Adrenal gland (tissue), 9 donors: ENCODE measurements at regions not wholly inside any gene's neighbourhood (a gene's known extent, or its start where the extent isn't known, plus 50 kb on each side); places are given as distances from the start of the nearest gene placed in this dataset.
A peak's percentile ranks its signal among the peaks of the same experiment; 100 is the strongest.

Experiments
- DNase-seq, 7 donors: peaks; one replicate each; pipeline ENCODE4 v3.0.0-alpha.2; 2019 to 2020
- H3K27ac ChIP-seq, 5 donors: fragments of 200-600 bp; sonication (generic) in 4 of 5; 1 replicate in 3 of 5; 2 replicates in 2 of 5; pipeline versions ENCODE4 v1.5.1 to v1.8.0; 2016 to 2020; ENCODE audit warnings: mild to moderate bottlenecking in 1 of 5
- H3K27me3 ChIP-seq: fragments of 200-600 bp; 2 replicates; pipeline ENCODE4 v1.8.0; 2021
- H3K36me3 ChIP-seq, 2 donors: fragments of 200-600 bp; replicated peaks in 1 of 2; 1 replicate in 1 of 2; 2 replicates in 1 of 2; pipeline versions ENCODE4 v1.5.1 to v1.8.0; 2018 to 2022
- H3K4me1 ChIP-seq, 2 donors: fragments of 200-600 bp; replicated peaks in 1 of 2; 1 replicate in 1 of 2; 2 replicates in 1 of 2; pipeline versions ENCODE4 v1.5.1 to v1.8.0; 2018 to 2021
- H3K4me3 ChIP-seq, 4 donors: fragments of 200-600 bp; sonication (generic) in 3 of 4; one replicate each; pipeline ENCODE4 v1.5.1; 2016 to 2018
- H3K9me3 ChIP-seq, 3 donors: fragments of 200-600 bp; sonication (generic) in 1 of 3; replicated peaks in 1 of 3; 1 replicate in 2 of 3; 2 replicates in 1 of 3; pipeline versions ENCODE4 v1.5.1 to v1.8.0; 2016 to 2021
- POLR2A ChIP-seq, 2 donors: fragments of 450-650 bp; IDR thresholded peaks; one replicate each; pipeline ENCODE4 v1.6.1; 2017; ENCODE audit warnings: antibody characterized with exemption in 2 of 2, mild to moderate bottlenecking in 2 of 2, moderate library complexity in 1 of 2
- WGBS, 4 donors: extraction: QIAGEN DNeasy Blood & Tissue Kit in 2 of 4; methylation state at CpG; one replicate each; pipeline versions ENCODE4 v1.1.5 to v1.1.7; 2013 to 2017; 5-methylcytosine and 5-hydroxymethylcytosine counted together
- intact Hi-C, 2 donors: fragments of 100-400 bp; cut with DNase I; formaldehyde crosslinking; loops; one replicate each; pipeline versions ENCODE4 v1.14.1 to v1.15.0; 2022 to 2023
- TF ChIP-seq, protein P1 (sequence below), 6 experiments: fragments of 450-650 bp in 4 of 6; fragments of 200-600 bp in 2 of 6; sonication (generic) in 1 of 6; IDR thresholded peaks; 1 replicate in 5 of 6; 2 replicates in 1 of 6; pipeline versions ENCODE4 v1.5.1 to v1.8.0; 2016 to 2021; ENCODE audit warnings: antibody characterized with exemption in 6 of 6, mild to moderate bottlenecking in 2 of 6, moderate library complexity in 1 of 6
- donor health status: healthy with polysubstance abuse.
- donor health status: Bipolar disorder and iron deficiency.
- donor health status: DM: yes; HTN: yes; CAD: no.
- donor health status: DM: no; HTN: no; CAD: no.
- donor health status: DM: no; HTN: no; CAD: no.

DNA sequence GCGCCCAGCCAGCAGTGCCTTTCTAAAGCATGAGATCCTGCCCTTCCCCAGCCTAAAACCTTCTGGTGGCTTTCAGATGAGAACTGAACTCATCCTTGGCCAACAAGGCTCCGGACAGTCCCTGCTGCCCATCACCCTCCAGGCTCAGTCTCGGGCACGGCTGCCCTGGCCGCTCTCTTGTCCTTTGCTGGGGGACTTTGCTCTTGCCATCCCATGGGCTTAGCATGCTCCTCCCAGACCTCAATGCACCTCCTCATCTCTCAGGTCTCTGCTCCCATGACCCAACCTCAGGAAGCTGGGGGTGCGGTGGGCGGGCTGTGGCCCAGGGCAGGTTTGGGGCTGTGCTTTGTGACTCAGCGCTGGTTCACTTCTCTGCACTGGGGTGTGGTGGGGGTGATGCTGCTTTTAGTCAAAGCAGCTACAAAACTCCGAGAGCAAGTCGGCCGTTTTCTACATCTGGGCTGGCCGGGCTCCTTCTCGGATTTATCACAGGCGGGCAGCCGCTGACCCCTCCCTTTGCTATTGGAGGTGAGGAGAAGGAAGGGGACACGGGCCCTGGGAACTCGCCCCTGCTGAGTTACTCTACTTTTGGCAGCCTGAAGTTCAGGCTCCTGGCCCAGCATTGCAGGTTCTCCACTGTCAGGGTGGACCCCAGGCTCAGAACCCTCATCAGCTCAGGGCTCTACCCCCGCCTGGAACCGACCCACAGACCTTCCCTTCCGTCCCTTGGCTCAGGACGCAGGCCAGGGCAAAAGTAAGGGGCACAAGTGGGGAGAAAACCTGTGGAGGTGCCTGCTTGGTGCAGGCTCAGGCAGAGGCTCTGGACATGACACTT is 90.6 kb upstream of the TAF1B start:
- Histone ChIP-seq H3K27me3 (no peaks in the 10 kb centered on the region), H3K9me3 (no peaks in the 10 kb centered on the region), H3K36me3 (no peaks in the 10 kb centered on the region), H3K27ac (peak overlapping the region in 1 of 5 donors; percentile 25), H3K4me1 (peaks cover 10 to 11% of the 10 kb centered on the region in 2 donors), H3K4me3 (peak overlapping the region in 1 of 4 donors; percentile 27)
- WGBS, 4 donors = 70 to 84% (median 76%) methylated on average over 11 to 21 of the region's 21 CpGs
- intact Hi-C loops = no loop called here
- TF ChIP-seq, protein P1, sequence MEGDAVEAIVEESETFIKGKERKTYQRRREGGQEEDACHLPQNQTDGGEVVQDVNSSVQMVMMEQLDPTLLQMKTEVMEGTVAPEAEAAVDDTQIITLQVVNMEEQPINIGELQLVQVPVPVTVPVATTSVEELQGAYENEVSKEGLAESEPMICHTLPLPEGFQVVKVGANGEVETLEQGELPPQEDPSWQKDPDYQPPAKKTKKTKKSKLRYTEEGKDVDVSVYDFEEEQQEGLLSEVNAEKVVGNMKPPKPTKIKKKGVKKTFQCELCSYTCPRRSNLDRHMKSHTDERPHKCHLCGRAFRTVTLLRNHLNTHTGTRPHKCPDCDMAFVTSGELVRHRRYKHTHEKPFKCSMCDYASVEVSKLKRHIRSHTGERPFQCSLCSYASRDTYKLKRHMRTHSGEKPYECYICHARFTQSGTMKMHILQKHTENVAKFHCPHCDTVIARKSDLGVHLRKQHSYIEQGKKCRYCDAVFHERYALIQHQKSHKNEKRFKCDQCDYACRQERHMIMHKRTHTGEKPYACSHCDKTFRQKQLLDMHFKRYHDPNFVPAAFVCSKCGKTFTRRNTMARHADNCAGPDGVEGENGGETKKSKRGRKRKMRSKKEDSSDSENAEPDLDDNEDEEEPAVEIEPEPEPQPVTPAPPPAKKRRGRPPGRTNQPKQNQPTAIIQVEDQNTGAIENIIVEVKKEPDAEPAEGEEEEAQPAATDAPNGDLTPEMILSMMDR (IDR thresholded peaks at IDR 0.05) = no peak
- no peak for TF ChIP-seq POLR2A (IDR thresholded peaks at IDR 0.05)
- no peak for DNase-seq

DNA sequence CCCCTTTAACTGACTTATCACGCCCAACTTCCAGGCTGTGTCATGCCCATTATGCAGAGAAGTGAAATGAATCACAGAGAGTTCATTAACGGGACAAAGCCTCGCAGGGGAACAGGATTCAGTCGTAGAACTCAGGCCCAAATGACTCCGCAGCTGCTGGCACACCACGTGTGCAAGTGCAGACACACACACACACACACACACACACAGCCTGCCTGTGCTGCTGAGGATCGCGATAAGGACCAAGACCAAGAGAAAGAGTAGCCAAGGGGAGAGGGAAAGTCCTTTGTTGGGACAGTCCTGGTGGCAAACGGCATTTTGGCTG is 90.0 kb upstream of the TAF1B start:
- TF ChIP-seq, protein P1 (IDR thresholded peaks at IDR 0.05) = no peak
- peak in 1 of 2 donors; percentile 48 for TF ChIP-seq POLR2A (IDR thresholded peaks at IDR 0.05)

DNA sequence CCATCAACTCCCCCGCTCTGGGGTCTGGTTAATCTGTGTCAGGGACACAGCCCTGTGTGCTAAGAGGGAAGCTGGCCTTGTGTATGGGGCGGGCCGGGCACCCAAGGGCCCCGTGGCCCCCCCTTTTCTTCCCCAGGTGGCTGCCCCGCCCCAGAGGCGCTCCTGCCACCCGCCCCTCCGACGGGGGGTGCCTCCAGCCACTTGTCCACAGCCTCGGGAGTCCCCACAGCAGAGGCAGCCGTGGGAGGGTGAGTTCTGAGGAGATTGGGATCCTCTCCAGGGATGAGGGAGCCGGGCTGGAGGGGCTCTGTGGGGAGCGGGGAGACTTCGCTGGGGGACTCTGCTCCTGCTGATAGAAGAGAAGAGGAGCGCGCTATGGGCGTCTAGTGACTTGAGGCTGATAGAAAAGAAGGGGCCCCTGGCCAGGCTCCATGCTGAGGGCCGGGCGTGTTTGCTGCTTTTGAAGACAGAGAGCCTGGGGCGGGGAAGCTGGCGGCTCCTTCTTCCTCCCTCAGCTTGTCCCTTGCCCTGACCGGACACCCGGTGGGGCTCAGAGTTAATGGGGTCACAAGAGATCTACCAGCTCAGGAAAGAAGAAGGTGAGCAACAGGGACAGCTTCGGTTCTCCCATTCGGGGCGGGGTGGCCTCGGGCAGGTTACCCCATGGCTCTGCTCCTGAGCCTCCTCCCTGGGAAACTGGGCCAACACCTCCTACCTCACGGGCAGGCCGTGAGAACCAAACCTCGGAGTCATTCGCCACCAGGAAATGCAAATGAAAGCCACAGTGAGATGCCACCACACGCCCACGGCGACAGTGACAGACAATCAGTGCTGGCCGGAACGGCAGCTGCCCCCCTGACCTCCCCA is 89.4 kb upstream of the TAF1B start:
- Histone ChIP-seq H3K27ac (peak overlapping the region in 1 of 5 donors; percentile 25), H3K4me1 (peaks cover 10 to 11% of the 10 kb centered on the region in 2 donors), H3K4me3 (peak overlapping the region in 1 of 4 donors; percentile 27), H3K9me3 (no peaks in the 10 kb centered on the region), H3K36me3 (no peaks in the 10 kb centered on the region), H3K27me3 (no peaks in the 10 kb centered on the region)
- TF ChIP-seq, protein P1 (IDR thresholded peaks at IDR 0.05) = no peak
- peak in 1 of 7 donors; percentile 12 for DNase-seq
- 61 to 68% (median 62%) methylated on average over 28 to 36 of the region's 36 CpGs for WGBS, 4 donors
- intact Hi-C loops = no loop called here

More for the DNA sequence above, 90.0 kb upstream of the TAF1B start:
- Histone ChIP-seq H3K9me3 (no peaks in the 10 kb centered on the region), H3K4me3 (peak overlapping the region in 1 of 4 donors; percentile 27), H3K36me3 (no peaks in the 10 kb centered on the region), H3K4me1 (peaks cover 10 to 11% of the 10 kb centered on the region in 2 donors), H3K27me3 (no peaks in the 10 kb centered on the region), H3K27ac (peak overlapping the region in 1 of 5 donors; percentile 25)
- DNase-seq = peak in 6 of 7 donors; percentile 72 to 82 (median 80)
- intact Hi-C loops = no loop called here
- WGBS, 4 donors = 2 to 7% (median 6%) methylated on average over 9 of the region's 9 CpGs

DNA sequence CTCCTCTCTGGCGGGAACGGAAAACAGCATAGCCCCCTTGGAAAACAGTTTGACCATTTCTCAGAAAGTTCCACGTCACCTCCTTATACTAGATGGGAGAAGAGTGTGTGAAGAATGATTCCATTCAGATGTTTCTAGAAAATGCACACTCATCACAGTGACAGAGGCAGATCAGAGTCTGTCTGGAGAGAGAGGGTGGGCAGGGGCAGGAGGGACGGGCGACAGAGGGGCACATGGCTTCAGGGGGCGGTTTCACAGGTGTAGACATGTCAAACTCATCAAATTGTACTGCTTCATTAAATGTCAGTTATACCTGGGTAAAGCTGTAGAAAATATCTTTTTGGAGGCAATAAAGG is 88.8 kb upstream of the TAF1B start:
- Histone ChIP-seq H3K4me3 (no peak overlapping the region), H3K36me3 (no peaks in the 10 kb centered on the region), H3K27me3 (no peaks in the 10 kb centered on the region), H3K4me1 (peaks cover 10 to 11% of the 10 kb centered on the region in 2 donors), H3K9me3 (no peaks in the 10 kb centered on the region), H3K27ac (no peak overlapping the region)
- no peak for DNase-seq
- 81 to 90% (median 86%) methylated on average over 6 of the region's 6 CpGs for WGBS, 4 donors
- no peak for TF ChIP-seq POLR2A (IDR thresholded peaks at IDR 0.05)
- TF ChIP-seq, protein P1 (IDR thresholded peaks at IDR 0.05) = no peak
- intact Hi-C loops = no loop called here
